Suprapubic skin (tissue), 4 donors: ENCODE measurements at regions not wholly inside any gene's neighbourhood (a gene's known extent, or its start where the extent isn't known, plus 50 kb on each side); places are given as distances from the start of the nearest gene placed in this dataset.

ENCODE experiments used
- CTCF ChIP-seq, 2 donors: fragments of 200-600 bp in 1 of 2; fragments of 450-650 bp in 1 of 2; sonication (generic) in 1 of 2; IDR thresholded peaks; one replicate each; pipeline ENCODE4 v1.5.1; 2016 to 2019; ENCODE audit warnings: antibody characterized with exemption in 2 of 2, mild to moderate bottlenecking in 1 of 2, moderate library complexity in 1 of 2
- EP300 ChIP-seq: sonication (generic); formaldehyde crosslinking; IDR thresholded peaks from one replicate; pipeline ENCODE4 v1.6.1; 2017; ENCODE audit warnings: antibody characterized with exemption
- POLR2A ChIP-seq, 2 donors: fragments of 450-650 bp; IDR thresholded peaks; one replicate each; pipeline ENCODE4 v1.6.1; 2017; ENCODE audit warnings: antibody characterized with exemption in 2 of 2, mild to moderate bottlenecking in 2 of 2, moderate library complexity in 2 of 2
- POLR2AphosphoS5 ChIP-seq, 3 donors: sonication (generic); formaldehyde crosslinking; IDR thresholded peaks; one replicate each; pipeline ENCODE4 v1.6.1; 2017; ENCODE audit warnings: antibody characterized with exemption in 3 of 3

- TF ChIP-seq CTCF (IDR thresholded peaks at IDR 0.05) (no peak), EP300 (no peak), POLR2AphosphoS5 (IDR thresholded peaks at IDR 0.05) (no peak), POLR2A (IDR thresholded peaks at IDR 0.05) (no peak)
These were observed 182.4 kb upstream of the CXXC4 start for GRCh38 chr4:104677116-104677515.
